ENCODE measurements at regions not wholly inside any gene's neighbourhood (a gene's known extent, or its start where the extent isn't known, plus 50 kb on each side); places are given as distances from the start of the nearest gene placed in this dataset.
"Not testable (repeated sequence)": the region's sequence is repeated elsewhere in the genome, so short reads cannot be mapped to it uniquely, and the experiment has no call there.

- no peak for DNase-seq (ENCODE audit: low spot score)
These were observed 81.8 kb upstream of the SYN3 start for GRCh38 chr22:33139937-33140336.

DNA sequence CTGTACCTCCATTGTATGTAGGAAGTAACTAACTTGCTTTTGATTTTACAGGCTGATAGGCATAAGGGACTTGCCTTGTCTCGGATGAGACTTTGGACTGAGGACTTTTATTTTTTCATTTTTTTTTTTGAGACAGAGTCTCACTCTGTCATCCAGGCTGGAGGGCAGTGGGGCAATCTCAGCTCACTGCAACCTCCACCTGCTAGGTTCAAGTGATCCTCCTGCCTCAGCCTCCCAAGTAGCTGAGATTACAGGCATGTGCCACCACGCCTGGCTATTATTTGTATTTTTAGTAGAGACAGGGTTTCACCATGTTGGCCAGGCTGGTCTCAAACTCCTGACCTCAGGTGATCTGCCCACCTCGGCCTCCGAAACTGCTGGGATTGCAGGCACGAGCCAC is 80.2 kb upstream of the SYN3 start:
- DNase-seq (ENCODE audit: low spot score) = not testable (repeated sequence)

DNA sequence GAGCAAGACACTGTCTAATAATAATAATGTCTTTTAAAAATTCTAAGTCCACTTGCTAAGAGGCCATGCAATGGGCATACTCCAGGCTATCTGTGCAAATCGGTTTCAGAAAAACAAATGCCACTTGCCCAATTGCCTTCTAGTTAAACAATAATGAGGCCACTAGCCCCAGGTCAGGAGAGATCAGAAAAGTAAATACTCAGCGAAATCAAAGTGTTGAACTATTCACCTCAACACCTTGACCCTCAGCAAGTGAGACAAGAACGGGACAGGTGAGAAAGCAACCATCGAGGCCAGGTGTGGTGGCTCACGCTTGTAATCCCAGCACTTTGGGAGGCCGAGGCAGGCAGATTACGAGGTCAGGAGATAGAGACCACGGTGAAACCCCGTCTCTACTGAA is 72.3 kb upstream of the SYN3 start:
- DNase-seq (ENCODE audit: low spot score) = no peak

DNA sequence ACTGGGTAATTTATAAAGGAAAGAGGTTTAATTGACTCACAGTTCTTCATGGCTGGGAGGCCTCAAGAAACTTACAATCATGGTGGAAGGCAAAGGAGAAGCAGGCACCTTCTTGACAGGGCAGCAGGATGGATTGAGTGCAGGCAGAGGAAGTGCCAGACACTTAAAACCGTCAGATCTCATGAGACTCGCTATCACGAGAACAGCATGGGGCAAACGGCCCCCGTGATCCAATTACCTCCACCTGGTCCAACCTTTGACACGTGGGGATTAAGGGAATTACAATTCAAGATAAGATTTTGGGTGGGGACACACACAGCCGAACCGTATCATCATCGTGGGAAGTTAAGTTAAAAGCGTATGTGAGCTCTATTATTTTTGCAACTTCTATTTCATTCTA is 71.4 kb upstream of the SYN3 start:
- no peak for DNase-seq (ENCODE audit: low spot score)

- DNase-seq (ENCODE audit: low spot score) = no peak
These were observed 68.7 kb upstream of the SYN3 start for GRCh38 chr22:33126881-33127280.

GRCh38 chr22:33124471-33124870 is 66.3 kb upstream of the SYN3 start:
- no peak for DNase-seq (ENCODE audit: low spot score)

DNA sequence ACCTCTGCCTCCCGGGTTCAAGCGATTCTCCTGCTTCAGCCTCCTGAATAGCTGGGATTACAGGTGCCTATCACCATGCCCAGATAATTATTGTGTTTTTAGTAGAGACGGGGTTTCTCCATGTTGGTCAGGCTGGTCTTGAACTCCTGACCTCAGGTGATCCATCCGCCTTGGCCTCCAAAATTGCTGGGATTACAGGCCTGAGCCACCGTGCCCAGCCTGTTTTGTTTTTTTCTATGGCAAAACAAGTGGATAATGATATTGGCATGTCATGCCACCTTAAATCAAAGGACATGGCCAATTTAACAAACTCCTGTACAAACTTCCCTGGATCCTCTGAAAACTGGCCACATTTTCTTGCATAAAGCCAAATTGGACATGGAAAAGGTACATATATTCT is 64.3 kb upstream of the SYN3 start:
- not testable (repeated sequence) for DNase-seq (ENCODE audit: low spot score)

DNA sequence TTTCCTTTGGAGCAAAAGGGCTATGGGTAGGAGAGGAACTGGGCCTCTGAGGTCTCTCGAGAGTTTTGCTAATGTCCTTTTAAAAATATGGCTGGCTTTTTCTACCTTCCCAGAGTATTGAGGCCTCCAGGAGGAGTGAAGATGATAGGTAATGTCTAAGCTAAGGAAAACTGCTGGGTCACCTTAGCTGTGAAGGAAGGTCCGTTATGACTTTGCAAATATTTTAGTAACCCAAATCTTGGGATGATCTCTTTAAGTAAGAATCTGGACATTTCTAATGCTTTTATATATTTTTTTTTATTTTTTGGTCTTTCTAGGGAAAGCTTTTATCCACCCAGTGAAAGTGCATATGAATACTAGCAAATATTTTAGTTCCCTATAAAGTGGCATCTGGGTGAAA is 60.9 kb upstream of the SYN3 start:
- no peak for DNase-seq (ENCODE audit: low spot score)

DNA sequence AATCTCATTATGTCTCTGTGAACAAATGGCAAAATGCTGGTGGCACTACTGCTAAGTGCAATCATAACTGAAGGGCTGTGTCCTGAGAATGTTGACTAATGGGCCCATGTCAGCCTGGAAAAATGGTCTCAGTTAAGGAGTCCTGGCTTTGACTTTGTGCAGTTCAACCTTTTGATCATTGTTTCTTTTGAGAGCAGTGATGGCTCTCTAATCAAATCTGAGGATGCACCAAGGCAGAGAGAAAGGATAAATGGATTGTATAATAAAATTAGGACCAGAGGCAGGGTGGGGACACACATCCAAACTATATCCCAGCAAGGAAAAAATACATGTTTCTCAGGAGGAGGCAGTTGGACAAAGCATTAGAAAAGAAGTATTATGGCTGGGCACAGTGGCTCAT is 59.6 kb upstream of the SYN3 start:
- DNase-seq (ENCODE audit: low spot score) = no peak

- peak; percentile 35 for DNase-seq (ENCODE audit: low spot score)
These were observed 58.8 kb upstream of the SYN3 start for GRCh38 chr22:33116841-33117547.

DNA sequence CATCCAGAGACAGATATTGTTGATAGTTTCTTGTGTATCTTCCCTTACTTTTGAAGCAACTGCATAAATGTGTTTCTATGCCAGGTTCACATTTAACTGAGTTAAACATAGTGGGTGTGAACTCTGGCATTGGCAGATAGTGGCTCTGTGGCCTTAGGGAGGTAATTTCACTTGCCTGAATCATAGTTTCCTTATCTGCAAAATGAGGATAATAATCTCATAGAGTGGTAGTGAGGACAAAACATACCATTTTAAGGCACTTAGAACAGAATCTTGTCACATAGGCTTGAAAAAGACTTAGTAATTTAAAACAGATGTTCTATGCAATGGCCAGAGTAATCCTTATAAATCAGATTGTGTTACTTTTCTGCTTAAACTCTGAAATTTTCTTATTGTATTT is 56.4 kb upstream of the SYN3 start:
- no peak for DNase-seq (ENCODE audit: low spot score)

DNA sequence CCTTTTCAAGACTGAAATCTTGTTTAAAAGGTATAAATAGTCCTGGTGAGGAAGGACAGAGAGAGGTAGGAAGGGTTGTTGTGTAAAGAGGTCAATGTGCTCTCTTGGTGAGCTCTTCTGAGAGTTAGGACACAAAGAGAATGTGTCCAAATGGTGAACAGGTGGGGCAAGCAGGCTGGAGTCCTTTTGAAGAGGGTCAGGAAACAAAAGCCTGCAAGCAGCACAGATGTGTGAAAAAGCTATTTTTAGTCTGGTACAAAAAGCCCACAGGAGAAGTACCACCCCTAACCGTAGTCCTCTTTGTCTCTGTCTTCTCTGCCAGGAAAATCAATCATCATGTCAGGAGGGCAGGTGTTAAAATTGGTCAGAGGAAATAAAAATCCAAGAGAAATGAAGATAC is 54.4 kb upstream of the SYN3 start:
- DNase-seq (ENCODE audit: low spot score) = no peak

DNA sequence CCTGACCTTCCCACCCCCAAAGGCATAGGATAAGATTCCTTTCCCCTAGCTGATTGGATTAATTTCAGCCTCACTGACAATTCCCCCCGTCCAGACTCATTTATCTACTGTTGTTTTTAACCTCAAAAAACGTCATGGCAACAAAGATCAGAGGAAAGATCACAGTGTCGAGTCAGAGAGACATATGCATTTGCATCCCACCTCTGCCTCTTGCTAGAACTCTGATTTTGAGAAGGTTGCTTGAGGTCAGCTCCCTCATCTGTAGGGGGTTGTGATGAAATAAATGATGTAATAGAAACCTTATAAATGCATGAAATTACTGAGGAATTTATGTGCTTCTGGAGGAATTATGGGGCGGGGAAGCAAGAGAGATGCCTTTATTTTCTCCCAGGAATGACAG is 53.3 kb upstream of the SYN3 start:
- DNase-seq (ENCODE audit: low spot score) = no peak

DNA sequence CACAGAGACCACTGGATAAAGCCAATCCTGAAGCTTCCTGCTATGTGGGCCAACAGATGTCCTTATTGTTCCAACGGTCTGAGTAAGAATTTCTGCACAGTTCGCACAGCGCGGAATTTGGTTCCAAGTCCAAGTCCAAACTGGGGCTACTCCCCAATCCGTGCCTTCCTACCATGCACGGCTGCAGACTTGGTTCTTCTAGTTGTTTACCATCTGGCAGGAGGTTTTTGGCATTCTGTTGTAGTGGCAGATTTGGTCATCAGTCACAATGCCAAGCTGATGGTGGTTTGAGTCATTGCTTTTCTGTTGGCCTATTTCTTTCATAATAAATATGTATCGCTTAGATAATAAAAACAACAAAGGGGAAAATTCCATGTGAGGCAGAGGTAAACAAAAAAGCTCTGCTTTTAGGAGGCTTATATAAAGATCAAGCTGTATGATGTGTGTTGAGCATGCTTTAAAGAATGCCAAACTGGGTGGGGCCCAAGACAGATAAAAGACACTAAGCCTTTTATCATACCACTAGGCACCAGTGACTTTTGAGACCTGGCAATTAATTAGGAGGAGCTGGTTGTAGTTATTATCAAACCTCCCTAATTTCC is 52.5 kb upstream of the SYN3 start:
- DNase-seq (ENCODE audit: low spot score) = no peak

DNA sequence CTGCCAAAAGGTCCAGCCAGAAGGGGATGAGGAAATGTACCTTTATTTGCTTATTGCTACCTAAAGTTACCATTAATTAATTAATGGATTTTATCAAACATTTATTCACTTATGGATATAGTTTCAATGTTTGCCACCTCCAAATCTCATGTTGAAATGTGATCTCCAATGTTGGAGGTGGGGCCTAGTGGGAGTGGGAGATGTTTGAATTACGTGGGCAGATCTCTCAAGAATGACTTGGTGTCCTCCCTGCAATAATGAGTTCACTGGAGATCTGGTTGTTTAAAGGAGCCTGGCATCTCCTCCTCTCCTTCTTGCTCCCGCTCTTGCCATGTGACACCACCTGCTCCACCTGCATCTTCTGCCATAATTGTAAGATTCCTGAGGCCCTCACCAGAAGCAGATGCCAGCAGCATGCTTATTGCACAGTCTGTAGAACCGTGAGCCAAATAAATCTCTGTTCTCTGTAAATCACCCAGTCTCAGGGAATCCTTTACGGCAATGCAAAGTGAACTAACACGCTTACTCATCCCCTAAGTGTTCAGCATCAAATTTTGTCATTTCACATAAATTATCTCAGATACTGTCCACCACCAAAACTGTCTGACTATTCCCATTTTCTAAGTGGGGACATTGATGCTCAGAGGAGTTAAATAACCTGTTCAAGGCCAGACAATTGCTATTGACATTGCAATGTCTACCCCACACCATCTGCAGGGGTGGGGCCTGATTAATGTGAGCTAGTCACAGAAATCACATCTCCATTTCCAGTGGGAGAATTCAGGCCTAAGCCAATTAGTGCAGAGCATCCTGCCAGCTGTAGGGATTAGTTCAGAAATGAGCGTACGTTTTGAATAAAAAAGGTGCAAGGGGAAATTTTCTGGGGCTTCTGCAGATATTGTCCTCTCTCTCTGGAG is 51.6 kb upstream of the SYN3 start:
- DNase-seq (ENCODE audit: low spot score) = no peak

GRCh38 chr22:33108037-33108436 is 49.9 kb upstream of the SYN3 start:
- no peak for DNase-seq (ENCODE audit: low spot score)
